ENCODE measurements at regions not wholly inside any gene's neighbourhood (a gene's known extent, or its start where the extent isn't known, plus 50 kb on each side); places are given as distances from the start of the nearest gene placed in this dataset.

DNA sequence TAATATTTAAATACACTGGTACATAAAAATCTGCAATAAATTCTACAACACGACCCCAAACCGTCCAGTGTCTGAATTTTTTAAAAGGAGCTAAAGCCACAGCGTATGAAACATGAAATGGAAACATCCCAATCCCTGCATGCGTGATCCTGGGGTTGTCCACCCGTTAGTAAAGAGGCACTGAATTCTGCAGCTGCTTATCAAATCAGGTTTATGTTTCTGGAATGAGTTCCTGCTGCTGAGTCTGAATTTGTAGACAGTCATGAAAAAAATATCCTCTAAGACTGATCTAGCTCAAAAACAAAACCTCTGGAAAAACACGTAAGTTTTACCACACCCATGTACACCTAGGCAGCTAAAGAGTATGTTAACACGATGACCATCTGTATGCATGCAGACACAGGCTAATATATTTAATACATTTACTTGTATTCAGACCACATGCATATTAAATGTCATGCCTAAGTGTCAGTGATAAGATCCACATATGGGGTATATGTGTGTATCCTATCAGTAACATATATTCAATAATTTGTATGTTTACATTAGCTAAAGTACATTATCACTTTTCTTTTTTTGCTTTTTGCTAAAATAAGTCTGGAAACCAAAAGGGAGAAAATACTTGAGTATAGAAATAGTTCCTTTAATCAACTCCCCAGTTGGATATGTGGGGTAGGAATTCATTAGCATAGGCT lies 420.5 kb upstream of the PSMD7 start:
- no CpG with 5 or more reads among the region's 7 CpGs for WGBS, 2 experiments (ENCODE audit: extremely low coverage in 2 of 2, insufficient read length in 1 of 2)
- dilution Hi-C loops (cut with HindIII; ENCODE audit: low sequenced_read_pairs, unreplicated experiment) = no loop called here
- no TSS peak for BruUV-seq (replicated peaks)
- no peak overlapping the region for H3K56ac ChIP-seq (ENCODE audit: extremely low read depth, insufficient read depth, low read length)
- no peaks in the 10 kb centered on the region for H3K36me3 ChIP-seq (ENCODE audit: control insufficient read depth, insufficient read depth, low read length)
- no peaks in the 10 kb centered on the region for H3K9me1 ChIP-seq (ENCODE audit: insufficient read depth, low read length)
- DNase-seq = no peak
- H2BK20ac ChIP-seq (ENCODE audit: low read depth, low read length) = no peak overlapping the region
- no peak overlapping the region for H2AK5ac ChIP-seq (ENCODE audit: low read depth, low read length)
- H3K27ac ChIP-seq (ENCODE audit: insufficient read depth, low read length) = no peak overlapping the region
- H4K5ac ChIP-seq (ENCODE audit: low read depth, low read length) = no peak overlapping the region
- no peak overlapping the region for H3K4me3 ChIP-seq (ENCODE audit: insufficient read depth, low read depth, low read length)
- TF ChIP-seq MAFK (IDR thresholded peaks at IDR 0.05; ENCODE audit: low read depth, low read length) (no peak), CHD1 (IDR thresholded peaks at IDR 0.05; ENCODE audit: low read depth, low read length) (no peak), FOS (IDR thresholded peaks at IDR 0.05; ENCODE audit: low read depth, low read length) (no peak), RAD21 (IDR thresholded peaks at IDR 0.05; ENCODE audit: low read length) (no peak)
- no peak overlapping the region for H3K9ac ChIP-seq (ENCODE audit: low read depth, low read length)
- no peak overlapping the region for H3K4me2 ChIP-seq (ENCODE audit: low read depth, low read length)
- intact Hi-C loops (cut with micrococcal nuclease) = loop anchor here (5.0 to 10.0 kb wide), 6 partner anchors 401 to 1634 kb away; no protein-coding TSS in a partner anchor
- H3K4ac ChIP-seq (ENCODE audit: low read depth, low read length) = no peak overlapping the region
- in situ Hi-C loops (cut with MboI; ENCODE audit: low sequenced_read_pairs) = loop anchor here (25.0 kb wide), 2 partner anchors 1364 to 1639 kb away; no protein-coding TSS in a partner anchor
- no peak overlapping the region for H2AFZ ChIP-seq (replicated peaks; ENCODE audit: low read length, poor library complexity)
- no peak overlapping the region for H2AK9ac ChIP-seq (replicated peaks; ENCODE audit: low read depth, low read length, poor library complexity)
- CTCF ChIA-PET = no interaction called here
- no peak overlapping the region for H3K18ac ChIP-seq (ENCODE audit: low read depth, low read length)
- H3K23ac ChIP-seq (ENCODE audit: low read depth, low read length) = no peak overlapping the region
- no peak overlapping the region for H2BK120ac ChIP-seq (ENCODE audit: low read depth, low read length)
- no peaks in the 10 kb centered on the region for H3K79me1 ChIP-seq (ENCODE audit: low read depth in 1 of 2, low read length in 2 of 2)
- H4K91ac ChIP-seq (ENCODE audit: insufficient read depth, low read depth, low read length) = no peak overlapping the region
- H3K4me1 ChIP-seq (ENCODE audit: control insufficient read depth, insufficient read depth, low read length) = no peaks in the 10 kb centered on the region
- H4K20me1 ChIP-seq (ENCODE audit: insufficient read depth, low read length) = no peaks in the 10 kb centered on the region
- H2BK15ac ChIP-seq (ENCODE audit: low read depth, low read length) = no peak overlapping the region
- no peak for ATAC-seq (ENCODE audit: low read depth)
- H4K8ac ChIP-seq (ENCODE audit: low read depth in 2 of 2, low read length in 2 of 2) = no peak overlapping the region
- H3K27me3 ChIP-seq (ENCODE audit: control insufficient read depth, insufficient read depth, low read length) = no peaks in the 10 kb centered on the region
- H3K9me3 ChIP-seq (ENCODE audit: control insufficient read depth, insufficient read depth, low read length) = no peaks in the 10 kb centered on the region
- POLR2A ChIA-PET (ENCODE audit: unreplicated experiment) = no interaction called here
- no peak overlapping the region for H2BK5ac ChIP-seq (ENCODE audit: low read depth, low read length, poor library complexity, severe bottlenecking)
- H3K14ac ChIP-seq (replicated peaks; ENCODE audit: low read depth, low read length) = no peak overlapping the region
